NCI-H748 treated with DMSO at 0.1 percent for 48 hours (cell line): ENCODE measurements at regions not wholly inside any gene's neighbourhood (a gene's known extent, or its start where the extent isn't known, plus 50 kb on each side); places are given as distances from the start of the nearest gene placed in this dataset.
"Not testable (repeated sequence)": the region's sequence is repeated elsewhere in the genome, so short reads cannot be mapped to it uniquely, and the experiment has no call there.

ENCODE experiments used
- DNase-seq: peaks from one replicate; lab custom pipeline; 2025; lab: John Stamatoyannopoulos, UW

GRCh38 chr7:65510187-65510538, 136.5 kb downstream of the ZNF92 start:
- peak; percentile 28 for DNase-seq

DNA sequence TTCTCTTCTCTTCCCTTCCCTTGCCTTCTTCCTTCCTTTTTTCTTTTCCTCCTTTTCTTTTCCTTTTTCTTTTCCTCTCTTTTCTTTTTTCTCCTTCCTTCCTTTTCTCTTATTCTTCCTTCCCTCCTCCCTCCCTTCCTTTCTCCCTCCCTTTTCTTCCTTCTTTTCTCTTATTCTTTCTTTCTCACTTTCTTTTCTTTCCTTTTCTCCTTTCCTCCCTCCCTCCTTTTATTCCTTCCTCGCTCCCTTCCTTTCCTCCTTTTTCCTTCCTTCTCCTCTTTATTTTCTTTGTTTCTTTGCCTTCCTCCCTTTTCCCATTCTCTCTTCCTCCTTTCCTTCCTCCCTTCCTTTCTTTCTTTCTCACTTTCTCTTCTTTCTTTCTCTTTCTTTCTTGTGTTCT, 146.1 kb downstream of the ZNF92 start:
- not testable (repeated sequence) for DNase-seq

DNA sequence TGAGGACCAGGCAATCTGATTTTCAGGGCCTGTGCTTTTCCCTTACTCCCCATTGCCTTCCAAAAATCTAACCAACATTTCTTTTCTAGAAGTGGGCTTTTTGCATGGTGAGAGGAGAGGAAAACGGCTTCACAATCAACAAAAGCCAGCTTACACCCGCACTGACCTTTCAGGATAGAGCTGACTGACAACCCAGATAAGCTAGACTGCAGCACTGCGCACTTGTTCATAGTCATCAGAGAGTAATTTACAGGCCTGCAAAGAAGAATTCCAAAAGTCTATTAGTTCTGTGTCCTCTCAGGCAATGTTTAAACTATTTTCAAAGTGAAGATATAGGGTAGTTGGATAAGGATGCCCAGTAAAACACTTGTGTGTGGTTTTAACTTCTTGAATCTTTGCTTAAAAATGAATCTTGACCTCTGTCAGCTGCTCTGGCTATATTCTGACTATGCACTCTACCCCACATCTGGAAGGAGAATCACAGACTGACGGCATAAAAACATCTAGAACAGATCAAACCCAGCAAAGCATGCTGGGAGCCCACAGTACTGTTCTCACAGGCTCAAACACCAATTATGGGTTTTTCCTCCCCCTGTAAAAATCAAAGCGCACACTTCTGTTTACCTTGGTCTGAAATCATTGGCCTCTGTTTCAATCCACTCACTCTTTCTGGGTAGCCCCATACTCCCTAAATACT, 172.0 kb downstream of the ZNF92 start:
- not testable (repeated sequence) for DNase-seq

DNA sequence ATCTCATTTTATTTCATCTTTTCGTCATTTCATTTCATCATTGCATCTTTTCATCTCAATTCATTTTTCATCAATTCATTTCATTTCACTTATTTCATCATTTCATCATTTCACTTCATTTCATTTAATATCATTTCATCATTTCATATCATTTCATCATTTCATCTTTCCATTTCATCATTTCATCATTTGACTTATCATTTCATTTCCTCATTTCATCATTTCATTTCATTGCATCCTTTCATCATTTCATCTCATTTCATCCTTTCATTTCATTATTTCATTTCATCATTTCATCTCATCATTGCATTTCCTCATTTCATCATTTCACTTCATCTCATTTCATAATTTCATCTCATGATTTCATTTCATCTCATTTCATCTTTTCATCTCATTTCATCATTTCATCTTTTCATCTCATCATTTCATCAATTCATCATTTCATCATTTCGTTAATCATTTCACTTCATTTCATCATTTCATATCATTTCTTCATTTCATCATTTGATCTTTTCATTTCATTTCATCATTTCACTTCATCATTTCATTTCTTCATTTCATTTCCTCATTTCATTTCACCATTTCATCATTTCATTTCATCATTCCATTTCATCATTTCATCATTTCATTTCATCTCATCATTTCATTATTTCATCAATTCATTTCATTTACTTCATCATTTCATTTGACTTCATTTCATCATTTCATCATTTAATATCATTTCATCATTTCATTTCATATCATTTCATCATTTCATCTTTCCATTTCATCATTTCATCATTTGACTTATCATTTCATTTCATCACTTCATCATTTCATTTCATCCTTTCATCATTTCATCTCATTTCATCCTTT, 176.2 kb downstream of the ZNF92 start:
- not testable (repeated sequence) for DNase-seq

GRCh38 chr7:65550444-65550809, 176.8 kb downstream of the ZNF92 start:
- DNase-seq, result not testable (repeated sequence)

DNA sequence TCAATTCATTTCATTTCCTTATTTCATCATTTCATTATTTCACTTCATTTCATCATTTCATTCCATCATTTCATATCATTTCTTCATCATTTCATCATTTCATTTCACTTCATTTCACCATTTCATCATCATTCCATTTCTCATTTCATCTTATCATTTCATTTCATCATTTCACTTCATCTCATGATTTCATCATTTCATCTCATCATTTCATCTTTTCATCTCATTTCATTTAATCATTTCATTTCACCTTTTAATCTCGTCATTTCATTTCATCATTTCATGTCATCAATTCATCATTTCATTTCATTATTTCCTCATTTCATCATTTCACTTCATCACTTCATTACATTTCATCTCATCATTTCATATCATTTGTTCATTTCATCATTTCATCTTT, 177.4 kb downstream of the ZNF92 start:
- DNase-seq, result not testable (repeated sequence)

DNA sequence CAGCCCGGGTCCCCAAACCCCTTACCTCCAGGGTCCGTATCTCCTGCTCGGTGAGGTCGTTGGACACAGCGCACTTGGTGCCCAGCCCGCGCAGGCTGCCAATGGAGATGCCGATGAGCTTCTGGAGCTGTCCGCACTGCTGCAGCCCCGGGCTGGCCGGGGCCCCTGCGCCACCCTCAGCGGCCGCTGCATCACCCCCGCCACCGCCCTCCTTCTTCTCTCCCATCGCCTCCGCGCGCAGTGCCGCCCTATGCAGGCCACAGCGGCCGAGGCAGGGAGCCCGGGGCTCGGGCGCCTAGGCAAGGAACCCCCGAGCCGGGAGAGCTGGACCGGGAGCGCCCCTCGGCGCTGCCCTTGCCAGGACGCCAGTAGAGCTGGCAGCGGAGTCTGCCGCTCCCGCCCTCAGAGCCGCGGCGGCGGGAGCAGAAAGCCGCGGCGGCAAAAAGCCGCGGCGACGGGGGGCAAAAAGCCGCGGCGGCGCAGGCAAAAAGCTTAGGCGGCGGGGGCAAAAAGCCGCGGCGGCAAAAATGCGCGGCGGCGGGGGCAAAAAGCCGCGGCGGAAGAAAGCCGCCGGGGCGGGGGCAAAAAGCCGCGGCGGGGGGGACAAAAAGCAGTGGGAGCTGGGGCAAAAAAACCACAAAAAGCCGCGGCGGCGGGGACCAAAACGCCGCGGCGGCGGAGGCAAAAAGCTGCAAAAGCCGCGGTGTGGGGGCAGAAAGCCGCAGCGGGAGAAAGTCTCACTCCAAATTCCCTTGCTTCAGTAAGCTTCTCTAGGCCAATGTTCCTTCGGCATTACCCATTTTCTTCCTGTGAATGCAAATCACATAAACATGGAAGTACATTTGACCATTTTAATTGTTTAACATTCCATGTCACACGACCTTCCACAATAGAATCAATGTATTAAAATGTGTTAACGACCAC, 181.2 kb downstream of the ZNF92 start:
- not testable (repeated sequence) for DNase-seq

GRCh38 chr7:65558584-65558983, 184.9 kb downstream of the ZNF92 start:
- DNase-seq, result not testable (repeated sequence)

- not testable (repeated sequence) for DNase-seq
Measured at GRCh38 chr7:65561786-65562372, 188.2 kb downstream of the ZNF92 start.

DNA sequence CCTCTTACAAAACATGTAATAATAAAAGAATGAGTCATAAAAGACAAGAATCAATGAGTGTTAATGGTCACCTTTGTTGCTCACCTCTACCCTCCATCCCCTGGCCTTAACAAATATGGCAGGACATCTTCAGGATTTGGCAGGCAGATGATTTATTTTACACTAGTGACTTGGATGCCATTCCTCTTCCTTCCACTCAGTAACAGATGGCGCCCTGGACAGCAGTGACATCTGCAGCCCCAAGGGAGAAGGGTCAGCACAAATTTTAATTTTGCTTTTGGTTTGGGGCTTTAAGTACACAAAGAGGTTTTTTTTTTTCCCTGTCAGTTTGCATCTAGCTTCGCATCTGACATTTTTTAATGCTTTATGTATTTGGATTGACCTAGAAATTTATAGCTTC, 188.9 kb downstream of the ZNF92 start:
- DNase-seq, result not testable (repeated sequence)

- not testable (repeated sequence) for DNase-seq
Measured at GRCh38 chr7:65563333-65563732, 189.7 kb downstream of the ZNF92 start.

- DNase-seq, result not testable (repeated sequence)
Measured at GRCh38 chr7:65568226-65568625, 194.6 kb downstream of the ZNF92 start.

DNA sequence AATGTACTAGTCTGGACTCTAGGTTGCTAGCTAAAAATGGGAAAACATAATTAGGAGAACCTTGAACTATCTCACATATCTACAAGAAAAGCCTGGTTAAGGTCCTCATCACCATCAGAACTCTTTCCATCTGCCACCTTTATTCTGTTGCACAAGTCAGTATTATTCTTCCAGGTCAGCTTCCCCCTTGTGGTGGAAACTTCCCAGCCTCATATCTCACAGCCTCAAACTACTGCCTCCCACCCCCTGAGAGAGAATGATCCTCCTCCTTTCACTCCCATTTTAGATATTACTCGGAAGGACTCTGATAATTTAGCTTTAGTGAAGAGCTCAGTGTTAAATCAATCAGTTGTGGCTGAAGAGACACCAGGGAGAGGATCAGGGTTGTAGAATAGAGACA, 197.3 kb downstream of the ZNF92 start:
- not testable (repeated sequence) for DNase-seq

DNA sequence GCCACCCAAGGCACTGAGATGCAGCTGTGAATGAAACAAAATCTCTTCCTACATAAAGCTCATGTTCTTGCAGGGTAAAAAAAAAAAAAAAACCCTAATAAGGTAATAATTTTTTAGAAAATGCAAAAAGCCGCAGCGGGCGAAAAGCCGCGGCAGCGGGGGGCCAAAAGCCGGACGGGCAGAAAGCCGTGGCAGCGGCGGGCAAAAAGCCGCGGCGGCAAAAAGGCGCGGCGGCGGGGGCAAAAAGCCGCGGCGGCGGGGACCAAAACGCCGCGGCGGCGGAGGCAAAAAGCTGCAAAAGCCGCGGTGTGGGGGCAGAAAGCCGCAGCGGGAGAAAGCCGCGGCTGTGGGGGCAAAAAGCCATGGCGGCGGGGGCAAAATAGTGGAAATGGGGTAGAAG, 198.9 kb downstream of the ZNF92 start:
- DNase-seq, result not testable (repeated sequence)

DNA sequence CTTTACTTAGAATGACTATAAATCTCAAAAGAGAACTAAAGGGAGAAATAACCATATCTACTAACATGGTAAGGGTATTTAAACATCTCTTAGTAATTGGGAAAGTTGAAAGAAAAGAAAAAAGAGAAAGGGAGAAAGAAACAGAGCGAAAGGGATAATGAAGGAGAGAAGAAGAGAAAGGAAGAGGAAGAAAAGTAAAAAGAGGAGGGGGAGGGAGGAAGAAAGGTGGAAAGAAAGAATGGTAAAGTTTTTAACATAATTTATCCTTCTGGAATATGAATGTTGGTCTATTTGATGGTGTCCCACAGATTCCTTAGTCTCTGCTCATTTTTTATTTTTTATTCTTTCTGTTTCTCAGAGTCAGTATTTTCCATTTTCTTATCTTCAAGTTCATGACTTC, 202.7 kb downstream of the ZNF92 start:
- DNase-seq, result not testable (repeated sequence)

DNA sequence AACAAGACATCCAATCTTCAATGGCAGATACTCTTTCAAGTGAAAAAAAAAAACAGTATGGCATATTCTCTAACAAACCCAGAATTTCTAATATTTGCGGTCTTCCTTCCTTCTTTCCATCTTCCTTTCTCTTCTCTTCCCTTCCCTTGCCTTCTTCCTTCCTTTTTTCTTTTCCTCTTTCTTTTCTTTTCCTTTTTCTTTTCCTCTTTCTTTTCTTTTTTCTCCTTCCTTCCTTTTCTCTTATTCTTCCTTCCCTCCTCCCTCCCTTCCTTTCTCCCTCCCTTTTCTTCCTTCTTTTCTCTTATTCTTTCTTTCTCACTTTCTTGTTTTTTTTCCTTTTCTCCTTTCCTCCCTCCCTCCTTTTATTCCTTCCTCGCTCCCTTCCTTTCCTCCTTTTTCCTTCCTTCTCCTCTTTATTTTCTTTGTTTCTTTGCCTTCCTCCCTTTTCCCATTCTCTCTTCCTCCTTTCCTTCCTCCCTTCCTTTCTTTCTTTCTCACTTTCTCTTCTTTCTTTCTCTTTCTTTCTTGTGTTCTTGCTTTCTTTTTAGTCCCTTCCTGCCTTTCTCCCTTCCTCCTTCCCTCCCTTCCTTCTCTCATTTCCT, 209.0 kb downstream of the ZNF92 start:
- DNase-seq, result not testable (repeated sequence)

- DNase-seq, result not testable (repeated sequence)
Measured at GRCh38 chr7:65602495-65602894, 228.8 kb downstream of the ZNF92 start.

- no peak for DNase-seq
Measured at GRCh38 chr7:65609131-65609530, 235.5 kb downstream of the ZNF92 start.

DNA sequence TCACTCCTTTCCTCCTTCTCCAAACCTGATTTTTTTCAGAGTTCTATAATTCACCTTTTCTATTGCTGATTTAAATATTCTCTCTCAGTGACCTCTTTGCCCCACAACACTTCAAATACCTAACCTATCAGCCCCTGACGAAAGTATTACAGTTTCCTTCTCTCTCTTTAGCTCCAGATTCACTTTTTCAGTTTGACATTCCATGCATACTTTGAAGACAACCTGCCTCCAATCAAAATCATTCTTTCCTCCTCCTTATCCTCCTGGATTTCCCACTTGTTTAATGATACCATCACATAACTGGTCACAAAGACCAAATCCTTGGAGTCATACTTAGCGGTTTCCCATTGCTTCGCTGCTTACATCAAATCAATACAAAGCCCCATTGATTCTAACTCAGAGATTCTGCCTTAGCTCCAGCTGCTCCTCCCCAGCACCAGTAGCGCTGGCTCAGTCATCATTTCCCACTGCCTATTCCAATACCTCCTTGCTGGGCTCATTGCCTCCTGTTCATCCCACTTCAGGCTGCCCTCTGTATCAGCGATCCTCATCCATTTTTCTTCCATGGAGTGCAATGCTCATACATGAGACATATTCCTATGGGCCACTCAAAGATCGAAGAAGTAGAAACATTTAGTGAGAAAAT, 240.1 kb downstream of the ZNF92 start:
- not testable (repeated sequence) for DNase-seq

DNA sequence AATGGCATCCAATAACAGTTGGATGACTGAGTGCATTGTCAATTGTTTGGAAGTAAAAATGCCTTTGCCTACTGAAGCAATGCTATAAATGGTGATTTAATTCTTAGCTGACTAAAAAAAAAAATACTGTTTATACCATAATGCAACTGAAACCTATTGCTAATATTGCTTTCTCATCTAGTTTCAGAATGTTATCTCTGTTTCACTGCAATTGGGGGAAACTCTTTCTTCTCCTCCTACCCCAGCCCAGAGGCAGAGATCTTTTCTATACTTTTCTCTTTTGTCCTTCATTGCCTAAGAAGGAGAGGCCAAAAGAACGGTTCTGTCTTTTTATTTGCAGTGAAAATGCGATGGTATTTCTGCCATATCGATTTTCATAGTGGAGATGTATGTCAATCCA, 242.5 kb downstream of the ZNF92 start:
- DNase-seq, result not testable (repeated sequence)

DNA sequence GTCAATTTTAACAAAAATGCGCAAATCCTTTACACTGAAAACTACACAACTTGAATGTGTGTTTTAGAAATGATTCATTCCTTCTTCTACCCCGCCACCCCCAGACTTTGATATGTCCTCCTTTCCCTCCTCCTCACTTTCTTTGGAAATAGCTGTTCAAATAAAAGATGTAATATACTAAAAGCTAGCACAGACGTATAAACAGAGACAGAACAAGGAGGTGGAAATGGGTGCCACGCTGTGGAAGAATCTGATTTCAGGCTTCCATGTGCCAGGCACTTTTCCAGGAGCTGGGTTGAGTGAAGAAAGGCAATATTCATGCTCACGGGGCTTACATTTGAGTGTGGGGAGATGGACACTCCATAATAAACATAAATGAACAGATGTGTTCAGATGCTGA, 246.6 kb downstream of the ZNF92 start:
- DNase-seq, result not testable (repeated sequence)
